Endothelial cell of hepatic sinusoid (primary cell): ENCODE measurements at regions not wholly inside any gene's neighbourhood (a gene's known extent, or its start where the extent isn't known, plus 50 kb on each side); places are given as distances from the start of the nearest gene placed in this dataset.

Source experiments
- in situ Hi-C: cut with HindIII; loops from 2 replicates; pipeline ENCODE4 v1.10.0; 2017; ENCODE audit warnings: low sequenced_read_pairs

GRCh38 chr11:130636722-130637464 is 188.4 kb downstream of the ADAMTS15 start:
- in situ Hi-C loops = no loop called here

DNA sequence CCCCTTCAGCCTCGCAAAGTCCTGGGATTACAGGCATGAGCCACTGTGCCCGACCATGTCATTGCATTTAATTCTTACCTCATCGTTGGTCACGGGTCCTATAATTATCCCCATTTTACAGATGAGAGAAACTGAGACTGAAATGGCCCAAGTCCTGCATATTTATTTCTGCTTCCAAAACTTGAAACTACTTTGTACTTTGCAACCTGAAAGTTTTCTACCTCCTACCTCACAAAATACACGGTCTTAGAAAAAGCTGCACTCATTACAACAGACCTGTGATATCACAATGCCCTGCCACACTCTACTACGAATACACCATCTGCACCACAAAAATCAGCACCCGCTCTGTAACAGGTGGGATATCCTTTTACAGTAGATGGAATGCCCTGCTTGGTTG is 189.1 kb downstream of the ADAMTS15 start:
- in situ Hi-C loops = no loop called here

- in situ Hi-C loops = no loop called here
Measured at GRCh38 chr11:130638033-130638432, 189.6 kb downstream of the ADAMTS15 start.

- in situ Hi-C loops = no loop called here
Measured at GRCh38 chr11:130638624-130639023, 190.2 kb downstream of the ADAMTS15 start.

GRCh38 chr11:130639369-130639768 is 190.9 kb downstream of the ADAMTS15 start:
- in situ Hi-C loops = no loop called here

- in situ Hi-C loops = no loop called here
Measured at GRCh38 chr11:130640526-130640925, 192.1 kb downstream of the ADAMTS15 start.

- in situ Hi-C loops = no loop called here
Measured at GRCh38 chr11:130641876-130642275, 193.4 kb downstream of the ADAMTS15 start.

GRCh38 chr11:130642994-130643393 is 194.5 kb downstream of the ADAMTS15 start:
- in situ Hi-C loops = no loop called here

DNA sequence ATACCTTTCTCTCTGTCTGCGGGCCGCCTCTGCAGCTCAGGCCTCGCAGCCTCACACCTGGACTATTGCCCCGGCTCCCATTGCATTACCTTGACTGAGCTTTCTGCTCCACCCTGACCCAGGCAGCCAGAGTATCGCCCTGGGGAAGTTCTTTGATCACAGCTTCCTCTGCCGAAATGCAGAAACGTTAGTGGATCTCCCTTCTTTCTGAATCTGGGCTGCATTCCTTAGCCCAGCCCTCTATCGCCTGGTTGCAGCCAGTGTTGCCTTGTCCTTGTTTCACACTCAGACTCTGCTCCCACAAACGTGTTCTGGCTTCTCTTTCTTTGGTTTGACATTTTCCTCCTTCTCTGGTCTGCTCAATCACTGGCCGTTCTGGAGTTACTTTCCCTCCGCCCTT is 195.7 kb downstream of the ADAMTS15 start:
- in situ Hi-C loops = no loop called here

GRCh38 chr11:130645164-130645842 is 196.9 kb downstream of the ADAMTS15 start:
- in situ Hi-C loops = no loop called here

- in situ Hi-C loops = no loop called here
Measured at GRCh38 chr11:130645843-130646197, 197.4 kb downstream of the ADAMTS15 start.

- in situ Hi-C loops = no loop called here
Measured at GRCh38 chr11:130646881-130647280, 198.4 kb downstream of the ADAMTS15 start.

DNA sequence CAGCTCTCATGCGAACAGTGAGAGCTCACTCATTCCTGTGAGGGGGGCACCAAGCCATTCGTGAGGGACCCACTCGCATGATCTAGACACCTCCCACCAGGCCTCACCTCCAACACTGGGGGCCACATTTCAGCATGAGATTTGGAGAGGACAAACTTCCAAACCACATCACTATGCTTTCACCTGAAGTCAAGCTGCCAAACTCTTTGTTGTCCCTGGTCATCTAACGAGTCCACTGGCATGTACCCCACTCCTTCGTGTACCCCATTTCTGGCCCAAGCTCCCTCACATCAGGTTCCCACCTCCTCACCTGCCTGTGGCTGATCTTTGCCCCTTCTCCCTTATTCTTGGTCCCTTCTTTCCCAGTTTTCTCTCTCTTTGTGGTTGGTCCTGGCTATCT is 198.9 kb downstream of the ADAMTS15 start:
- in situ Hi-C loops = no loop called here

- in situ Hi-C loops = no loop called here
Measured at GRCh38 chr11:130649801-130650200, 201.4 kb downstream of the ADAMTS15 start.

DNA sequence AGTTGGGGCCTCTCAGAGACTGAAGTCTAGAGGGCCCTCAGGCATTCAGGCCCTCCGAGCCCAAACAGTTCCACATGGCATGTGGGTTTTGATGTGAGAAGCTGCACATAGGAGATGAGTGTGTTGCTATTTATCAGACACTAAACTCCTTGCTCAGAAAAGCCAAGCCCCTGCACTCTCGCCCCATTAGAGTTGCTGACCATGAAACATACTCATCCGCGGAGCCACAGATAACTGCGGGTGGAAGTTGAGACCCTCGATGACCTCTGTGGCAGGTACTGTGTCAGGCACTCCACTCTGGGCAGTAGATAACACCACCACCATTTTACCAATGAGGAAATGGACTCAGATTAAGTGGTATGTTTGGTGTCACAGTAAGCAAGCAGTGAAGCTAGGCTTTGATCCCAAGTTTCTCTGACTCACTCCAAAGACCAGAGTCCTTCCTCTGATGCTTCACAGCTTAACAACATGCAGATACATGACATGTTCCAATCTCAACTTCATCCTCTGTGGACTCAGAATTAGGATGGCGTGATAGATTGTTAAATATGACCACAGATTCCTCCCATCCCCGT is 202.1 kb downstream of the ADAMTS15 start:
- in situ Hi-C loops = no loop called here

GRCh38 chr11:130651066-130651855 is 202.8 kb downstream of the ADAMTS15 start:
- in situ Hi-C loops = no loop called here

- in situ Hi-C loops = no loop called here
Measured at GRCh38 chr11:130652671-130653335, 204.4 kb downstream of the ADAMTS15 start.

DNA sequence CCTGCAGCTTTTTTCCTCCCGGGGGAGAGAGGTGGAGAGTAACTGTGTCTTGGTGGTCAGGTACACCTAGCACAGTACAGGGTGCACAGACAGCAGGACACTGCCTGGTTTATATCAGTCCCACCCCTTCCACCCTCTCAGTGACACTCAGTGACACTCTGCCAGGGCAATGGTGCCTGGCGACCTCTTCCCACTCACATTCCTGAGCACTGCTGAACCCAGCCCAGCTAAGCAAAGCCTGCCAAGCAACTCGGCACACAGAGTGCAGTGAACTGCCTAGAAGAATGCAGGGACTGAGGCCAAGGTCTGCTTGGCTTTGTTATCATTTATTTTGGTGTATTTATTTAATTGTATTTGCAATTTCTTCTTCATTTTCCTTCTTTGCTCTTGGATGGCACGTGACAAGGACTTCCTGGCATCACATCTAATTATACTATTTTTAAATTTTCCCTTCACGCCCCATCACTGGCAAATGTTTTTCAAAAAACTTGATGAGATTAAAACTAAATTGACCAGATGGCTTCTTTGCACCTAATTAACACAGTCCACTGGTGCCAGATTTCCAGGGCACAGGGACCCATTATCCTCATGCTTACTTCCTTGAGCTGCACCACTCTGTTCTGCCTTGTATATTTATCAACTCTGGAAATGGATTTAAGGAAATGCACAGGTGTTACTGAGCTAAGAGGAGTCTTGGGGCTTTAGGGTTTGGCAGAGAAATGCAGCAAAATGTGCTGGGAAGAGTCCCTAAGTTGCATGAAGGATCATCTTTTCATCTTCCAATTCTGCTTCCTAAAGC is 205.6 kb downstream of the ADAMTS15 start:
- in situ Hi-C loops = no loop called here

- in situ Hi-C loops = loop anchor here (5.0 kb wide), 1 partner anchor 58 kb away; no protein-coding TSS in a partner anchor
Measured at GRCh38 chr11:130655300-130655699, 206.9 kb downstream of the ADAMTS15 start.

DNA sequence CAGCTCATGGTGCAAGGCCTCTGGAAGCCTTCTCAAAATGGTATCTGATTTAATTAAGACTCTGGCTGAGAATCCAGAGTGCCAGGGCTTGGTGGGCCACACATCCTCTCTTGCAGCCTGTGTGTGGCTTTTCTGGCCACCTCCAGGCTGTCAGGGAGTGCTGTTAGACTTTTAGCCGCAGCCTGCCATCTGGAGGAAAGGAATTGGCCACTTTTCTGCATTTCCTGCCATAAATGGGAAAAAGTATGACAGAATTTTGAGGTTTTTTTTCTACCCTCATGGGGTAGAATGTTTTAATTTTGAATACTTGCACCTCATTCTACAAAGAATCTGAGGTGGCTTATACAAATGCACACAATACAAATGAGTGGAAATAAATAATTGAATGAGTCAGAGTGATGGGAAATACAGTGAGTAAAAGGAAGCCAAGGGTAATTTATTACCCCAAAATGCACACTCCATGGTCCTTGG is 218.4 kb downstream of the ADAMTS15 start:
- in situ Hi-C loops = no loop called here
